ENCODE measurements at regions not wholly inside any gene's neighbourhood (a gene's known extent, or its start where the extent isn't known, plus 50 kb on each side); places are given as distances from the start of the nearest gene placed in this dataset.

DNA sequence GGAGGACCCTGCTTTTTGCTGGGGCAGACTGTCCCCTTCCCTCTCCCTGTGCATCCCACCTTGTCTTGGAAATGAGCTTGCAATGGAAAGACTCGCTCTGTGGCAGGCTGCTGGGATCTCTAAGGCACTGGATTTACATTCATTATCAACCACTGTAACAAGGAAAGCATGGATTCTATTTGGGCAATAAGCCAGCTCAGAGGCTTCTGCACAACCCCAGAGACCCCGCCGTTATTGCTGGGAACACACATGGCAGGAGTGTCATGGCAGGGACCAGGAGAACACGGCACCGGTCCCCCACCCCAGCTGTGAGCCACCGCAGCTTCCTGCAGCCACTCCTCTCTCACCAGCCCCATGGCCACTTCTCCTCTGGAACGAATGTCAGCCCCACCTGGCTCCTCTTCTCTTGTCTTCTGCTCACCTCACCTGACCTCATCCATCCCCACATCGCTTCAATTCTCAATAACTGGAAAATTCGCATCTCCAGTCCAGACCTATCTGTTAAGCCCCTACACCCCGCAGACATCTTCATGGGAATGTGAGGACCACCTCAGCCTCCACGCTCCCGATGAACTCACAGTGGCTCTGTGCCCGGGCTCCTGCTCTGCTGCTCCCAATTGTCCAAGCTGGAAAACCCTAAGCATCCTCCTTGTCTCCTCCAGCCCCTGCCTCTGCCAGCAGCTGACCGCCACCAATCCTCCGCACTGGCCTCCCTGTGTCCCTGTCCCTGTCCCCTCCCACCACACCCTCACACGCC, 181.5 kb downstream of the USP12 start:
- H3K27me3 ChIP-seq (ENCODE audit: control insufficient read depth, insufficient read depth, low read length) = peaks cover 2% of the 10 kb centered on the region
- H3K4me3 ChIP-seq (ENCODE audit: low read depth, low read length) = no peak overlapping the region
- DNase-seq (ENCODE audit: low read depth) = no peak
- POLR2A ChIA-PET = no interaction called here
- H3K36me3 ChIP-seq (ENCODE audit: control insufficient read depth, insufficient read depth, low read length) = no peaks in the 10 kb centered on the region
- CTCF ChIA-PET = interaction anchor here (0.9 to 10.0 kb wide), 2 partner anchors 294 to 371 kb away, joined by 5 to 227 read pairs; no protein-coding TSS in a partner anchor
- no peak for TF ChIP-seq CTCF (IDR thresholded peaks at IDR 0.05; ENCODE audit: insufficient read depth, low read depth, low read length)

DNA sequence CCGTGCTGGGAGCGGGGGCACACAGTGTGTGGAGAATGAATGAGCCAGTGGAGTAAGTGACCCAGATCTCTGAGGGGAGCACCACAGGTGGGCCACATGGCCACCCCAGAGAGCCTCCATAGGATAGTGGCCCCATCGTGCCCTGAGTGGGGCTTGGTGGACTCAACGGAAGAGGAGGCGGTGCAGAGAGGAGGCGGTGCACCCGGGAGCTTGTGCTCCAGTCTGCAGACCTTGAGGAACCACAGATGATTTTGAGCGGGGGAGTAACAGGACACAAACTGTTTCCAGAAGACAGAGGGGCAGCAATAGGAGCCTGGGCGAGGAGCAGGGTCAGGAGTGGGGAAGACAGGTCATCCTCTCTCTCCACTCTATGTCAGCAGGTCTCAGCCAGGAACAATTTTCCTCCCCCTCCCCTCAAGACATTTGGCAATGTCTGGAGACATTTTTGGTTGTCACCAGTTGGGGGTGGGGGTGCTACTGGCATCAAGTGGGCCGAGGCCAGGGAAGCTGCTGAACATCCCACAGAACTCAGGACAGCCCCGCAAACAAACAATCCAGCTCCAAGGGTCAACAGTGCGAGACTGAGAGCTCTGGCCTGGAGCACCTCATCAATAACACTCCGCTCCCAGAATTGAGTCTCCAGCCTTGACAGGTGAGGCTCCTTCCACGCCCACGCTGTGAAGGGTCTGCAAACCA, 182.2 kb downstream of the USP12 start:
- H3K36me3 ChIP-seq (ENCODE audit: control insufficient read depth, insufficient read depth, low read length) = no peaks in the 10 kb centered on the region
- ChIA-PET POLR2A (no interaction called here), CTCF (interaction anchor here (0.9 to 10.0 kb wide), 4 partner anchors 293 to 837 kb away, joined by 3 to 227 read pairs (median 38); no protein-coding TSS in a partner anchor)
- TF ChIP-seq CTCF (IDR thresholded peaks at IDR 0.05; ENCODE audit: insufficient read depth, low read depth, low read length) = no peak
- H3K4me3 ChIP-seq (ENCODE audit: low read depth, low read length) = no peak overlapping the region
- H3K27me3 ChIP-seq (ENCODE audit: control insufficient read depth, insufficient read depth, low read length) = peaks cover 2% of the 10 kb centered on the region
- DNase-seq (ENCODE audit: low read depth) = no peak

DNA sequence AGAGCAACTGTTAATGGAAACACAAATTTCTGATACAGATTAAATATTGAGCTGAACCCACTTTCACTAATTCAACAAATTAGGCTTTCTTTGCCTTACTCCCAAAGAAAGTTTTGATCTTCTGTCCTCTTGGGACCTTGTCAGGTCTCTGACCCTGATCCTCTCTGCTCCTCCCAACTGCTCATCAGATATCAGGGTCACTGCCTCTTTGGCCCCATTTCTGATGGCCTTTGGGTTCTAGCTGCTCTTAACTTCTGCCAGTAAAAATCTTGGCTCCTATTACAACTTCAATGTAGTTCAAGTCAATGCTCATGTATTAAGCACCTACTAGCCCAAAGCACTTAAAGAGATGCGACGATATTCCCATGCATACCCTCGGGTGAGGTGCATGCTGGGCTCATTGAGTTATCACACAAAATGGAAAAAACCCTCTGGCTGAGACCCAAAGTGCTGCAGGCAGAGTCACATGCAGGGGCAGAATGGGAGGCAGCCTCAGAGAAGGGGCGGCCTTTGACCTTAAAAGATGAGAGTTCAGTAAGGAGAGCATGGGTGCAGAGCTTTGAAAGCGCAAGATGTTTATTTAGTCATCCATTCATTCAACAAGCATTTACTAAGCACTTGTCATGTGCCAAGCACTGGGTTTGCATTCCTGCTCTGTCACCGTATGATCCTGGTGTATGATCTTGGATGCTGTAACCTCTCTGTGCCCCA, 183.4 kb downstream of the USP12 start:
- no peak for TF ChIP-seq CTCF (IDR thresholded peaks at IDR 0.05; ENCODE audit: insufficient read depth, low read depth, low read length)
- H3K4me3 ChIP-seq (ENCODE audit: low read depth, low read length) = no peak overlapping the region
- H3K27me3 ChIP-seq (ENCODE audit: control insufficient read depth, insufficient read depth, low read length) = peaks cover 2% of the 10 kb centered on the region
- ChIA-PET CTCF (interaction anchor here (0.9 to 10.0 kb wide), 6 partner anchors 182 to 838 kb away, joined by 3 to 227 read pairs (median 3); no protein-coding TSS in a partner anchor), POLR2A (no interaction called here)
- no peak for DNase-seq (ENCODE audit: low read depth)
- no peaks in the 10 kb centered on the region for H3K36me3 ChIP-seq (ENCODE audit: control insufficient read depth, insufficient read depth, low read length)

DNA sequence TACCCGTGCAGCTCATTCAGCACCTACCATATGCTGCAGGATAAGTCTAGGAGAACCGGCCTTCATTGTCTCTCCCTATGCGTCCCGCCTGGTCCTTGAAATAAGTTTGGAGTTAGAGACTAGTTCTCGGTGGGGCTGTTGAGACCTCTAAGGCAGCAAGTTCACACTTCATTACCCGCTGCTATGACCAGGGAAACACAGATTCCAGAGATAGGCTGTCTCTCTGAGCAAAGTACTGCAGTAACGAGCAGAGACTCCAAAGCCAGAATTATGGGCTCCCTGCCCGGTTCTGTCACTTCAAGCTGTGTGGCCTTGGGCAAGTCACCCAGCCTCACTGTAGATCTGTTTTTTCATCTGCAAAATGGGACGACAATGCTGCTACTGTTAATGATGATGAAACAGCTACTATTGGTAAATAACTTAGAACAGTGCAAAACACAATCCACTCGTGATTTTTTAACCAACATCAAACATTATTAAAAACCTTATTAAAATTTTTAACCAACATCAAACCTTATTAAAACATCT, 184.1 kb downstream of the USP12 start:
- ChIA-PET POLR2A (no interaction called here), CTCF (interaction anchor here (0.5 to 10.0 kb wide), 8 partner anchors 79 to 1146 kb away, joined by 3 to 227 read pairs (median 3); partner anchors contain the start of gene RASL11A)
- H3K27me3 ChIP-seq (ENCODE audit: control insufficient read depth, insufficient read depth, low read length) = peaks cover 2% of the 10 kb centered on the region
- TF ChIP-seq CTCF (IDR thresholded peaks at IDR 0.05; ENCODE audit: insufficient read depth, low read depth, low read length) = no peak
- H3K36me3 ChIP-seq (ENCODE audit: control insufficient read depth, insufficient read depth, low read length) = no peaks in the 10 kb centered on the region
- no peak for DNase-seq (ENCODE audit: low read depth)
- no peak overlapping the region for H3K4me3 ChIP-seq (ENCODE audit: low read depth, low read length)
